WTC11 (cell line): ENCODE measurements at regions not wholly inside any gene's neighbourhood (a gene's known extent, or its start where the extent isn't known, plus 50 kb on each side); places are given as distances from the start of the nearest gene placed in this dataset.

Experiments used
- ATAC-seq: fragments of 200-7000 bp; cut with Tn5 transposase; 2 replicates; pipeline ENCODE4 v1.10.0; 2021; ENCODE audit warnings: mild to moderate bottlenecking, moderate library complexity
- CTCF ChIA-PET: fragments of 300-600 bp; sonication (Branson Sonifier 250); formaldehyde crosslinking; loops from one replicate; lab custom pipeline; 2021; ENCODE audit warnings: antibody characterized with exemption; lab: Charles Lee
- POLR2A ChIA-PET: fragments of 350-600 bp; sonication (Branson Sonifier 250); formaldehyde crosslinking; loops from one replicate; lab custom pipeline; 2021; ENCODE audit warnings: antibody characterized with exemption; lab: Charles Lee
- DNase-seq: peaks from one replicate; pipeline ENCODE4 v3.0.0; 2021; ENCODE audit warnings: low spot score
- H3K27ac Mint-ChIP-seq: 2 replicates; pipeline ENCODE4 v1.8.0; 2021; ENCODE audit warnings: mixed read lengths
- H3K27me3 Mint-ChIP-seq: 2 replicates; pipeline ENCODE4 v1.8.0; 2021; ENCODE audit warnings: low read depth, mild to moderate bottlenecking, moderate library complexity, mixed read lengths
- H3K36me3 Mint-ChIP-seq: 2 replicates; pipeline ENCODE4 v1.8.0; 2021; ENCODE audit warnings: mixed read lengths
- H3K4me1 Mint-ChIP-seq: 2 replicates; pipeline ENCODE4 v1.8.0; 2022; ENCODE audit warnings: mixed read lengths
- H3K4me3 Mint-ChIP-seq: 2 replicates; pipeline ENCODE4 v1.8.0; 2021; ENCODE audit warnings: mild to moderate bottlenecking, moderate library complexity, mixed read lengths
- H3K9me3 Mint-ChIP-seq: 2 replicates; pipeline ENCODE4 v1.8.0; 2021; ENCODE audit warnings: mixed read lengths
- E2F1 ChIP-seq: sonication (generic); formaldehyde crosslinking; IDR thresholded peaks from 2 replicates; pipeline ENCODE4 v1.8.0; 2022; ENCODE audit warnings: mild to moderate bottlenecking, missing genetic modification reagents
- ETV6 ChIP-seq: sonication (generic); formaldehyde crosslinking; IDR thresholded peaks from 2 replicates; pipeline ENCODE4 v1.8.1; 2022; ENCODE audit warnings: mild to moderate bottlenecking, missing genetic modification reagents
- FOXK1 ChIP-seq: sonication (generic); formaldehyde crosslinking; IDR thresholded peaks from 2 replicates; pipeline ENCODE4 v1.8.0; 2022; ENCODE audit warnings: mild to moderate bottlenecking, moderate library complexity, missing genetic modification reagents
- NFYB ChIP-seq: sonication (generic); formaldehyde crosslinking; conservative IDR thresholded peaks from 2 replicates; pipeline ENCODE4 v1.8.0; 2022; ENCODE audit warnings: low read depth, missing genetic modification reagents
- NR2C2 ChIP-seq: sonication (generic); formaldehyde crosslinking; IDR thresholded peaks from 2 replicates; pipeline ENCODE4 v1.8.0; 2022; ENCODE audit warnings: mild to moderate bottlenecking, missing genetic modification reagents
- PREB ChIP-seq: sonication (generic); formaldehyde crosslinking; IDR thresholded peaks from 2 replicates; pipeline ENCODE4 v1.8.1; 2022; ENCODE audit warnings: mild to moderate bottlenecking, missing genetic modification reagents, moderate library complexity, borderline replicate concordance
- TEAD4 ChIP-seq: sonication (generic); formaldehyde crosslinking; IDR thresholded peaks from 2 replicates; pipeline ENCODE4 v1.8.0; 2022; ENCODE audit warnings: mild to moderate bottlenecking, missing genetic modification reagents
- ZNF263 ChIP-seq: sonication (generic); formaldehyde crosslinking; IDR thresholded peaks from 2 replicates; pipeline ENCODE4 v1.8.1; 2022; ENCODE audit warnings: low read depth, mild to moderate bottlenecking, moderate library complexity, missing genetic modification reagents
- ZNF317 ChIP-seq: sonication (generic); formaldehyde crosslinking; IDR thresholded peaks from 2 replicates; pipeline ENCODE4 v1.8.1; 2023; ENCODE audit warnings: low read depth, mild to moderate bottlenecking, moderate library complexity, missing genetic modification reagents, borderline replicate concordance
- ZNF396 ChIP-seq: fragments of 250-450 bp; sonication (Bioruptor Pico); IDR thresholded peaks from 2 replicates; pipeline ENCODE4 v1.8.0; 2021; ENCODE audit warnings: mild to moderate bottlenecking, moderate library complexity, borderline replicate concordance
- ZNF416 ChIP-seq: fragments of 250-450 bp; sonication (Bioruptor Pico); IDR thresholded peaks from 2 replicates; pipeline ENCODE4 v1.9.0; 2021; ENCODE audit warnings: mild to moderate bottlenecking, inconsistent platforms
- TF ChIP-seq, protein P1 (sequence below): sonication (generic); formaldehyde crosslinking; IDR thresholded peaks from 2 replicates; pipeline ENCODE4 v1.8.0; 2022; ENCODE audit warnings: mild to moderate bottlenecking, missing genetic modification reagents
- TF ChIP-seq, protein P2 (sequence below): sonication (generic); formaldehyde crosslinking; IDR thresholded peaks from 2 replicates; pipeline ENCODE4 v1.8.0; 2022; ENCODE audit warnings: mild to moderate bottlenecking, missing genetic modification reagents
- TF ChIP-seq, protein P3 (sequence below): sonication (generic); formaldehyde crosslinking; IDR thresholded peaks from 2 replicates; pipeline ENCODE4 v1.8.0; 2022; ENCODE audit warnings: missing genetic modification reagents
- TF ChIP-seq, protein P4 (sequence below): fragments of 250-450 bp; sonication (Bioruptor Pico); IDR thresholded peaks from 2 replicates; pipeline ENCODE4 v2.1.2; 2022; ENCODE audit warnings: mild to moderate bottlenecking, moderate library complexity
- TF ChIP-seq, protein P5 (sequence below): fragments of 200-600 bp; IDR thresholded peaks from 2 replicates; pipeline ENCODE4 v1.8.0; 2022; ENCODE audit warnings: antibody characterized with exemption

GRCh38 chr15:26295336-26296085 lies 432.4 kb upstream of the ATP10A start:
- no peaks in the 10 kb centered on the region; the same call in 1 of the 2 replicates for H3K27me3 Mint-ChIP-seq
- peaks cover 27% of the 10 kb centered on the region for H3K36me3 Mint-ChIP-seq
- CTCF ChIA-PET: no interaction called here
- peaks cover 36% of the 10 kb centered on the region for H3K9me3 Mint-ChIP-seq
- peaks cover 28% of the 10 kb centered on the region for H3K4me1 Mint-ChIP-seq
- H3K4me3 Mint-ChIP-seq: no peak overlapping the region
- TF ChIP-seq PREB (CRISPR knock-in tag): no peak
- peak overlapping the region; percentile 17 for H3K27ac Mint-ChIP-seq
- no peak for DNase-seq
- POLR2A ChIA-PET: interaction anchor here (0.6 to 0.8 kb wide), 2 partner anchors 13 to 126 kb away, joined by 3 to 10 read pairs; no protein-coding TSS in a partner anchor
- no peak for ATAC-seq

- POLR2A ChIA-PET: no interaction called here
- TF ChIP-seq ZNF396 (CRISPR knock-in tag) (no peak), NFYB (CRISPR knock-in tag) (no peak), ZNF263 (no peak)
- TF ChIP-seq, protein P1, sequence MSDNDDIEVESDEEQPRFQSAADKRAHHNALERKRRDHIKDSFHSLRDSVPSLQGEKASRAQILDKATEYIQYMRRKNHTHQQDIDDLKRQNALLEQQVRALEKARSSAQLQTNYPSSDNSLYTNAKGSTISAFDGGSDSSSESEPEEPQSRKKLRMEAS (CRISPR knock-in tag): 0 out of 2 replicates have a peak, but pooled peaks have one; percentile 46
- TF ChIP-seq, protein P2, sequence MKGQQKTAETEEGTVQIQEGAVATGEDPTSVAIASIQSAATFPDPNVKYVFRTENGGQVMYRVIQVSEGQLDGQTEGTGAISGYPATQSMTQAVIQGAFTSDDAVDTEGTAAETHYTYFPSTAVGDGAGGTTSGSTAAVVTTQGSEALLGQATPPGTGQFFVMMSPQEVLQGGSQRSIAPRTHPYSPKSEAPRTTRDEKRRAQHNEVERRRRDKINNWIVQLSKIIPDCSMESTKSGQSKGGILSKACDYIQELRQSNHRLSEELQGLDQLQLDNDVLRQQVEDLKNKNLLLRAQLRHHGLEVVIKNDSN (CRISPR knock-in tag): no peak
- ATAC-seq (peak; percentile 99), DNase-seq (peak; percentile 61)
- Mint-ChIP-seq H3K36me3 (peaks cover 37% of the 10 kb centered on the region), H3K27me3 (no peaks in the 10 kb centered on the region; the same call in 1 of the 2 replicates), H3K9me3 (peaks cover 42% of the 10 kb centered on the region), H3K27ac (no peak overlapping the region), H3K4me1 (peaks cover 28% of the 10 kb centered on the region), H3K4me3 (no peak overlapping the region)
- CTCF ChIA-PET: interaction anchor here (1.0 to 1.5 kb wide), 5 partner anchors 10 to 544 kb away, joined by 3 to 5 read pairs (median 3); no protein-coding TSS in a partner anchor
Measured at GRCh38 chr15:26294059-26294689, 431.0 kb upstream of the ATP10A start.

- CTCF ChIA-PET: no interaction called here
- DNase-seq (no peak), ATAC-seq (no peak)
- no peak for TF ChIP-seq TEAD4
- TF ChIP-seq ZNF317 (CRISPR knock-in tag): peak; percentile 97
- H3K9me3 Mint-ChIP-seq: peaks cover 49% of the 10 kb centered on the region
- POLR2A ChIA-PET: no interaction called here
- no peaks in the 10 kb centered on the region for H3K27me3 Mint-ChIP-seq
- no peak overlapping the region for H3K27ac Mint-ChIP-seq
- H3K36me3 Mint-ChIP-seq: peaks cover 40% of the 10 kb centered on the region
- H3K4me1 Mint-ChIP-seq: peaks cover 24% of the 10 kb centered on the region
- no peak overlapping the region for H3K4me3 Mint-ChIP-seq
Measured at GRCh38 chr15:26287381-26287780, 424.3 kb upstream of the ATP10A start.

DNA sequence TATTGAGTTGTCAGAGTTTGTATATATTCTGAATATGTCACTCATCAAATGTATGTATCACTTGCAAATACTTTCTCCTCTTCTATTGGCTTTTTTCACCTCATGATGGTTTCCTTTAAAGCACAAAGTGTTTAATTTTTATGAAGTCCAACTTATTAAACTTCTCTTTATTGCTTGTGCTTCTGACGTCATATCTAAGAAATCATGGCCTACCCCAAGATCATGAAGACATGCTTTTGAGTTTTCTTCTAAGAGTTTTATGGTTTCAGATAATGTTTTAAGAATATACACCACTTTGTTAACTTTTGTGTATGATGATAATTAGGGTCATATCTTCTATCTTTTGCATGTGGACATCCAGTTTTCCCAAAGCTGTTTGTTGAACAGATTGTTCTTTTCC lies 417.2 kb upstream of the ATP10A start:
- CTCF ChIA-PET: no interaction called here
- no peak for ATAC-seq
- TF ChIP-seq, protein P3, sequence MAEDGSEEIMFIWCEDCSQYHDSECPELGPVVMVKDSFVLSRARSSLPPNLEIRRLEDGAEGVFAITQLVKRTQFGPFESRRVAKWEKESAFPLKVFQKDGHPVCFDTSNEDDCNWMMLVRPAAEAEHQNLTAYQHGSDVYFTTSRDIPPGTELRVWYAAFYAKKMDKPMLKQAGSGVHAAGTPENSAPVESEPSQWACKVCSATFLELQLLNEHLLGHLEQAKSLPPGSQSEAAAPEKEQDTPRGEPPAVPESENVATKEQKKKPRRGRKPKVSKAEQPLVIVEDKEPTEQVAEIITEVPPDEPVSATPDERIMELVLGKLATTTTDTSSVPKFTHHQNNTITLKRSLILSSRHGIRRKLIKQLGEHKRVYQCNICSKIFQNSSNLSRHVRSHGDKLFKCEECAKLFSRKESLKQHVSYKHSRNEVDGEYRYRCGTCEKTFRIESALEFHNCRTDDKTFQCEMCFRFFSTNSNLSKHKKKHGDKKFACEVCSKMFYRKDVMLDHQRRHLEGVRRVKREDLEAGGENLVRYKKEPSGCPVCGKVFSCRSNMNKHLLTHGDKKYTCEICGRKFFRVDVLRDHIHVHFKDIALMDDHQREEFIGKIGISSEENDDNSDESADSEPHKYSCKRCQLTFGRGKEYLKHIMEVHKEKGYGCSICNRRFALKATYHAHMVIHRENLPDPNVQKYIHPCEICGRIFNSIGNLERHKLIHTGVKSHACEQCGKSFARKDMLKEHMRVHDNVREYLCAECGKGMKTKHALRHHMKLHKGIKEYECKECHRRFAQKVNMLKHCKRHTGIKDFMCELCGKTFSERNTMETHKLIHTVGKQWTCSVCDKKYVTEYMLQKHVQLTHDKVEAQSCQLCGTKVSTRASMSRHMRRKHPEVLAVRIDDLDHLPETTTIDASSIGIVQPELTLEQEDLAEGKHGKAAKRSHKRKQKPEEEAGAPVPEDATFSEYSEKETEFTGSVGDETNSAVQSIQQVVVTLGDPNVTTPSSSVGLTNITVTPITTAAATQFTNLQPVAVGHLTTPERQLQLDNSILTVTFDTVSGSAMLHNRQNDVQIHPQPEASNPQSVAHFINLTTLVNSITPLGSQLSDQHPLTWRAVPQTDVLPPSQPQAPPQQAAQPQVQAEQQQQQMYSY (CRISPR knock-in tag): no peak
- TF ChIP-seq, protein P4, sequence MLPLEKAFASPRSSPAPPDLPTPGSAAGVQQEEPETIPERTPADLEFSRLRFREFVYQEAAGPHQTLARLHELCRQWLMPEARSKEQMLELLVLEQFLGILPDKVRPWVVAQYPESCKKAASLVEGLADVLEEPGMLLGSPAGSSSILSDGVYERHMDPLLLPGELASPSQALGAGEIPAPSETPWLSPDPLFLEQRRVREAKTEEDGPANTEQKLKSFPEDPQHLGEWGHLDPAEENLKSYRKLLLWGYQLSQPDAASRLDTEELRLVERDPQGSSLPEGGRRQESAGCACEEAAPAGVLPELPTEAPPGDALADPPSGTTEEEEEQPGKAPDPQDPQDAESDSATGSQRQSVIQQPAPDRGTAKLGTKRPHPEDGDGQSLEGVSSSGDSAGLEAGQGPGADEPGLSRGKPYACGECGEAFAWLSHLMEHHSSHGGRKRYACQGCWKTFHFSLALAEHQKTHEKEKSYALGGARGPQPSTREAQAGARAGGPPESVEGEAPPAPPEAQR (CRISPR knock-in tag): no peak
- TF ChIP-seq ETV6 (CRISPR knock-in tag) (no peak), FOXK1 (CRISPR knock-in tag) (no peak), ZNF416 (no peak), NR2C2 (CRISPR knock-in tag) (no peak), E2F1 (no peak)
- TF ChIP-seq, protein P5, sequence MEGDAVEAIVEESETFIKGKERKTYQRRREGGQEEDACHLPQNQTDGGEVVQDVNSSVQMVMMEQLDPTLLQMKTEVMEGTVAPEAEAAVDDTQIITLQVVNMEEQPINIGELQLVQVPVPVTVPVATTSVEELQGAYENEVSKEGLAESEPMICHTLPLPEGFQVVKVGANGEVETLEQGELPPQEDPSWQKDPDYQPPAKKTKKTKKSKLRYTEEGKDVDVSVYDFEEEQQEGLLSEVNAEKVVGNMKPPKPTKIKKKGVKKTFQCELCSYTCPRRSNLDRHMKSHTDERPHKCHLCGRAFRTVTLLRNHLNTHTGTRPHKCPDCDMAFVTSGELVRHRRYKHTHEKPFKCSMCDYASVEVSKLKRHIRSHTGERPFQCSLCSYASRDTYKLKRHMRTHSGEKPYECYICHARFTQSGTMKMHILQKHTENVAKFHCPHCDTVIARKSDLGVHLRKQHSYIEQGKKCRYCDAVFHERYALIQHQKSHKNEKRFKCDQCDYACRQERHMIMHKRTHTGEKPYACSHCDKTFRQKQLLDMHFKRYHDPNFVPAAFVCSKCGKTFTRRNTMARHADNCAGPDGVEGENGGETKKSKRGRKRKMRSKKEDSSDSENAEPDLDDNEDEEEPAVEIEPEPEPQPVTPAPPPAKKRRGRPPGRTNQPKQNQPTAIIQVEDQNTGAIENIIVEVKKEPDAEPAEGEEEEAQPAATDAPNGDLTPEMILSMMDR: no peak

More for the DNA sequence above, 417.2 kb upstream of the ATP10A start:
- Mint-ChIP-seq H3K27ac (no peak overlapping the region), H3K36me3 (no peaks in the 10 kb centered on the region), H3K4me1 (peaks cover 23% of the 10 kb centered on the region), H3K27me3 (no peaks in the 10 kb centered on the region), H3K9me3 (peaks cover 12% of the 10 kb centered on the region), H3K4me3 (no peak overlapping the region)
- POLR2A ChIA-PET: no interaction called here
- DNase-seq: no peak
